Stimulated activated memory B cell treated with anti-CD40 and anti-IgM and Interleukin-4, amounts not matched to agents 10 μg/mL and 1 μg/mL and 100 μg/mL, for 72 hours (primary cell): ENCODE measurements at regions not wholly inside any gene's neighbourhood (a gene's known extent, or its start where the extent isn't known, plus 50 kb on each side); places are given as distances from the start of the nearest gene placed in this dataset.

ENCODE experiments used
- ATAC-seq: fragments of 150-1000 bp; cut with Tn5 transposase; 2 replicates; pipeline ENCODE4 v1.10.0; 2021
- H3K27ac Mint-ChIP-seq: one replicate; pipeline ENCODE4 v1.8.0; 2022; ENCODE audit warnings: mild to moderate bottlenecking, mixed read lengths
- H3K27me3 Mint-ChIP-seq: one replicate; pipeline ENCODE4 v1.8.0; 2022; ENCODE audit warnings: mixed read lengths
- H3K36me3 Mint-ChIP-seq: one replicate; pipeline ENCODE4 v1.8.0; 2022; ENCODE audit warnings: mixed read lengths
- H3K4me1 Mint-ChIP-seq: one replicate; pipeline ENCODE4 v1.8.0; 2022; ENCODE audit warnings: mixed read lengths
- H3K4me3 Mint-ChIP-seq: one replicate; pipeline ENCODE4 v1.8.0; 2022; ENCODE audit warnings: mild to moderate bottlenecking, moderate library complexity, mixed read lengths
- H3K9me3 Mint-ChIP-seq: one replicate; pipeline ENCODE4 v1.8.0; 2022; ENCODE audit warnings: mixed read lengths

DNA sequence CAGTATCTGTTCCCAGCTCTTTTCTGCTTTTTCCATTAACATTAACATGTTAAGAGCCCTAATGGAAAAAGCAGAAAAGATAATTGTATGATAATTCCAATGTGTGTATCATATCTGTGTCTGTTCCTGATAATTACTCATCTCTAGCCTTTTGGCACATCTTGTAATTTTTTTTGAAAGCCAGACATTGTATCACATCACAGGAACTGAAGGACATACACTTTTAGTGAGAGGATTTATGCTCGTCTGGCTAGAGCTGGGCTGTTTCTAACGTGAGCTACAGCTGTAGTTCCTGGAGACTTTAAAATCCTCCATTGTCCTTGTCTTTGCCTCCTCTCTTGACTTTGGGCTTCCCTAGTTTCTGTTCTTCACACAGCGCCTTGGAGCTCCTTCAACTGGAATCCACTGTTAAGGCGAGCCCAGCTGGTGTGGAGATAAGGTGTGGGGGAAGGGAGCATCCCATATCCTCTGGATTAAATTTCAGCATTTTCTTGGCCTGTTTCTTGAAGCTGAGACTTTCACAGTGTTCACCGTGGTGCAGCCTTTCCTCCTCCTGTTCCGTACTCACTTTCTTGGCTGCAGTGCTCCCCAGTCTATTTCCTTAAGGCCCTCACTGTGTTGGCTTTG lies 211.5 kb downstream of the GALR1 start:
- Mint-ChIP-seq H3K9me3 (no peaks in the 10 kb centered on the region), H3K27ac (no peak overlapping the region), H3K36me3 (no peaks in the 10 kb centered on the region), H3K4me3 (no peak overlapping the region), H3K4me1 (no peaks in the 10 kb centered on the region), H3K27me3 (peaks cover 20% of the 10 kb centered on the region)
- no peak for ATAC-seq

DNA sequence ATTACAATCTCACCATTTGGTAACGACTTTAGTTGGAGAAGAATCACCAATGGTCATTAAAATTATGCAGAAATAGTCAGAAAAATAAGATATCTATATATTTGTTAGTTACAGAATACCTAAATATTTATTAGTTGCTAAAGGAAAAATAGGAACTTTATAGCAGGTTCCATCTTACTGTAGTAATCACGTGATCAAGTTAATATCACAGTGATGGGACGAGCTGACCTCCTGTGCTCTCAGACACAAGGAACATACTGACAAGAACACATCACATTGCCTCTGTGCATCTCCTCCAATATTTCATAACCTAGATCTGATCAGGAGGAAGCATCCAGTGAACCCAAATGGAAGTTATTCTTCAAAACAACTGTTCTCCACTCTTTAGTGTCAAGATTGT lies 215.3 kb downstream of the GALR1 start:
- Mint-ChIP-seq H3K36me3 (no peaks in the 10 kb centered on the region), H3K9me3 (no peaks in the 10 kb centered on the region), H3K27ac (no peak overlapping the region), H3K27me3 (peaks cover 20% of the 10 kb centered on the region), H3K4me1 (no peaks in the 10 kb centered on the region), H3K4me3 (no peak overlapping the region)
- no peak for ATAC-seq

DNA sequence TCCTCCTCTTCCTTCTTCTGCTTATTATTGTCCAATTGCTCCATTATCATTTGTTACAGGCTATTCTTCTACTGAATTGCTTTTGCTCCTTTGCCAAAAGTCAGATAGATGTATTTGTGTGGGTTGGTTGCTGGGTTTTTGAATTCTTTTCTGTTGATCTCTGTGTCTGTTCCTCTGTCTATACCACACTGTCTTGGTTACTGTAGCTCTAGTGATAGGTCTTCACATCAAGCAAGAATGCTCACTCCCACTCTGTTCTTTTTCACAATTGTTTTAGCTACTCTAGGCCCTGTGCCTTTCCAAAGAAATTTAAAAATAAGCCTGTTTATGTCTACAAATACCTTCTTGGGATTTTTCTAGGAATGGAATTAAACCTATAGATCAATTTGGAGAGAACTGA lies 217.2 kb downstream of the GALR1 start:
- H3K4me3 Mint-ChIP-seq: no peak overlapping the region
- H3K27me3 Mint-ChIP-seq: peaks cover 31% of the 10 kb centered on the region
- H3K9me3 Mint-ChIP-seq: no peaks in the 10 kb centered on the region
- H3K36me3 Mint-ChIP-seq: no peaks in the 10 kb centered on the region
- ATAC-seq: no peak
- no peaks in the 10 kb centered on the region for H3K4me1 Mint-ChIP-seq
- H3K27ac Mint-ChIP-seq: no peak overlapping the region

DNA sequence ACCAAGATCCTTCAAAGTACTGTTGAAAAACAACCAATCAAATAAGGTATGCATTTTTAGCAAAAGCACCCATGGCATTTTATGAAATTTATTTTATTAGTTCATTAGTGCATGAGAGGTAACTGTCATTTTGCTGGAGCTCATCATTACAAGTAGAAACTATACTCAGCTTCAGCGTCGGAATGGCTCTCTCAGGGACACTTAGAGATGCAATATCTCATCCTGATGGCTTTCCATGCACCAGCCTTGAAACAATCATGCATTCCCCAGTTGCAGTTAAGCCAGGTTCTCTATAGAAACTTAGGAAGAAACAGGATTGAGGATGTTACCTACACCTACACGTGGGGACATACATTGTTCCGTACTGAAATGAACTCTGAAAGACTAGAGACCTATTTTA lies 219.5 kb downstream of the GALR1 start:
- Mint-ChIP-seq H3K36me3 (no peaks in the 10 kb centered on the region), H3K27ac (no peak overlapping the region), H3K4me3 (no peak overlapping the region), H3K4me1 (no peaks in the 10 kb centered on the region), H3K27me3 (peaks cover 17% of the 10 kb centered on the region), H3K9me3 (no peaks in the 10 kb centered on the region)
- ATAC-seq: no peak

DNA sequence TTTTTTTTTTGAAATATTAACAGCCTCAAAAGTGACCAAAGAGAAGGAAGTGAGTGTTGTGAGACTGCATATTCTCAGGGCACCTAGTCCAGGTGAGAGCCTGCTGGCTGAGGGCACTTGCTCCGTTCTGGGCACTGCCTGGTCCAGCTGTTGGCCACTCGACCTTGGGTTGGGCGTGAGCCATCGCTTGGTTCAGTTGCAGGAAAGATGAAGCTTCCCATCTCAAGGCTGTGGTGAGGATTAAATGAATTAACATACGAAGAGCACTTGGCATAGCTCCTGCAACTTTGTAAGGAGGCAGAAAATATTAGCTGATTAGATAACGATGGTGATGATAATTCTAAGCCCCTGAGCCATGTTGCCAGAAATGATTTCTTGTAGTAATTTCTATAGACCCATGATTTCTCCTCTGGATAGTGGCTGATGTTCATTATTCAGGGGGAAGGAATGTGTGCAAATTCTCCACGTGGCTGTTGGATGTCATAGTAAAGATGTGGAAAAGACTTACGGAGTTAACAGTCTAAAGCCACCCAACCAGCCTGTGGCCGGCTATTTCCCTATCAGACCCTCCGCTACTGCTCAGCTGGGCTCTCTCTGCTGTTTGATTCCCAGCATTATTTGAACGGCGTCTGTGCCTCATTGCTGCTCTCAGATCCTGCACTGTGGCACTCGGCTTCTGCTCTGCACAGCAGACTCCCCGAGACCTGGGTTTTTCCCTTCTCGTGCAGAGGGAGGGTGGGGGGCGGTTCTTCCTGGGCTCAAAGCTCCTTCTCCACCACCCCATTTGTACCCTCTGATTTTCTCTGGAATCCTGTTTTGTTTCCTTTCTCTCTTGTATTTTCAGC lies 221.1 kb downstream of the GALR1 start:
- Mint-ChIP-seq H3K9me3 (no peaks in the 10 kb centered on the region), H3K27me3 (peaks cover 20% of the 10 kb centered on the region), H3K4me3 (no peak overlapping the region), H3K4me1 (no peaks in the 10 kb centered on the region), H3K36me3 (no peaks in the 10 kb centered on the region), H3K27ac (no peak overlapping the region)
- ATAC-seq: no peak

DNA sequence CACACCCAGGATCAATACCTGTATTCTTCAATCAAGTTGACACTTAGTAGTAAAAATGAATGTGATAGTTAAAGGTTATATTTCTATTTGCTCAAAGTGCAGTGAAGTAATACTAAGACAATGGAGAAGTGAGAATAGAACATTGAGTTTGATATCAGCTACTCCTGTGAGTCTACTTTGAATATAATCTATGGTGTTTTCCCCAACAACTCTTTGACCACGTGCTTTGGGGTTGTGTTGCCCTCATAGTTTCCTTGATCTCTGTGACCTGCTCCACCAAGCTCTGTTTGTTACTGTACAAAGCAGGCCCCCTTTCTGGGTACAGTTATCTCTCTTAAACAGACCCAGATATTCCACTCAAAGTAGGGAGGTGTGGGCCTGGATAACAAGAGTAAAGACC lies 222.9 kb downstream of the GALR1 start:
- Mint-ChIP-seq H3K4me3 (no peak overlapping the region), H3K27me3 (peaks cover 20% of the 10 kb centered on the region), H3K4me1 (no peaks in the 10 kb centered on the region), H3K36me3 (no peaks in the 10 kb centered on the region), H3K27ac (no peak overlapping the region), H3K9me3 (no peaks in the 10 kb centered on the region)
- peak; percentile 55 for ATAC-seq

DNA sequence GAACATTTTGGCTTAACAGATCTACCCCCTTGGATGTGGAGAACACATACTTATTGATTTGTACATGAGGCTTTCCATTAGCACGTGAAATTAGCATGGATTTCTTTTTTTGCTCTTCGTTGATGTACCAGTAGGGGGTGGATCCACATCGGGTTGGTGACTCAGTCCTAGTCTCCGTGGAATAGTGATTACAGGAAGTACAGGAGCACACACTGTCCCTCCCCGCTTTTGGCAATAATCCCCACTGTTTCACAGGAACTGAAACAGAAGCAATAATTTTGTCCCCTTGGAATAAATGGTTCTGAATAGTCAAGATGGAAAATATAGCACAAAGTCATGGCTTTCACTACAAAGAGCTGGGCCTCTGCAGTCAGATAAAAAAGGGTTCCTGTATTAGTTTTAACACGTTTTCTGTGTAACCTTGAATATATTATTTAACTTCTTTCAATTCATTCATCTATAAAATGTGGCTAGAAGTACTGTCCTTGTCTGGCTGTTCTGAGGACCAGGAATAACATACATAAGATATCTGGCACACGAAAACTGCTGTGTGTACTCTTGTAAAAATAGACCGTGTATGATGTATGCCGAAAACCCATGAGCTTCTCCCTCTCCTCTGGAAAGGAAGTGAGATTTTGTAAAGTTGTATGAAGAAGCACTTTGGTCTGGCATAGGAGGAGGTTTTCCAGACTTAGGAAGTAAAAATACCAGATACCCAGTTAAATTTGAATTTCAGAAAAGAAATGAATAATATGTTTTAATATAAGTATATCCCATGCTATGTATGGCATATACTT lies 229.2 kb downstream of the GALR1 start:
- no peak for ATAC-seq
- no peak overlapping the region for H3K4me3 Mint-ChIP-seq
- H3K27ac Mint-ChIP-seq: no peak overlapping the region
- H3K9me3 Mint-ChIP-seq: no peaks in the 10 kb centered on the region
- no peaks in the 10 kb centered on the region for H3K36me3 Mint-ChIP-seq
- H3K4me1 Mint-ChIP-seq: no peaks in the 10 kb centered on the region
- H3K27me3 Mint-ChIP-seq: peaks cover 23% of the 10 kb centered on the region

DNA sequence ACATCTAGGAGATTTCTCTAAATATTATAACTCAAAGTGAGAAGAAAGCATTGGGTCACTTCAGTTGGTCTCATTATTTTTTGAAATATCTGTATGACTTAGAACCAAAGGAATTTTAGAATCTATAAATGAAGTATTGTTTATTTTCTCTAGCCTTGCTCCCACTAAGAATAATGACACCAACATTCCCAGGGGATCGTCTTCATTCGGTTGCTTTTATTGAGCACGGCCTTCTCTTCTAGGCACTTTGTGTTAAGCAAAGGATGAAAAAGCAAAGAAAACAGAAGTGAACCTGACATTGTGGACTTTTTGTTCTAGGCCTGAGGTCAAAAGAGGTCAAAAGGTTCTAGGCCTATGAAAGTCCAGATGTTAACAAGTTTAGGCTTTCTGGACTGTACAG lies 231.9 kb downstream of the GALR1 start:
- H3K4me3 Mint-ChIP-seq: no peak overlapping the region

DNA sequence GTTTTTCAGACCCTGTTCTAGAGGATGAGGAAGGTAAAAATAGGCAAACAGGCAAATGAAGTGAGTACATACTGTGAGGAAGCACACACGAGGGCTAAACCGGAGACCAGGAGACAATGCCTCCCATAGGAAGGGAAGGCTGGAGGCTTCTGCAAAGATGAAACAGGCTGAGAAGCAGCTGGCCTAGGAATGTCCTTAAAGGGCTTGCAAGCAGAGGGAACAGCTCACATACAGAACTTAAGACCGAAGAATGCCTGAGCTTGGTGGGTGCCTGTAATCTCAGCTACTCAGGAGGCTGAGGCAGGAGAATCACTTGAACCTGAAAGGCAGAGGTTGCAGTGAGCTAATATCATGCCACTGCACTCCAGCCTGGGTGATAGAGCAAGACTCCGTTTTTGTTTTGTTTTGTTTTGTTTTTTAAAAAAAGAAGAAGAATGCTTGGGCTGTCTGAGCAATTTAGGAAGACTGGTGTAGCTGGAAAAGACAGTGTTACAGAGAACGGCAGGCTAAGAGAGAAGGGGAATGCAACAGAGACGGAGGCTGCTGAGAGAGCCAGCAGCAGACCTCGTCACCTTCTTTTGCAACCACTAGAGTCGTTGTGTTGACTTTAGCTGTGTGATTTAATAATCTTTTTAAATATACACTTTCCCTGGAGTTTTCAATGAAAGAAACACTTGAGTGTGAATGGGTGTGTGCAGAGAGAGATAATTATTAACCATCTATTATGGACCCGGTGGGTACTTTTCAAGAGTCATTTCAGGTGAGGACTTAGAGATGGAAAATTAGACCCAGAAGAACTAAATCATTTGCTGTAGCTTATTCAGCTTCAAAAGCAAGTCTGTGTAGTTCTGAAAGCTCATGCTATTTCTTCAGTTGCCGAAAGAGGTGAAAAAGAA lies 232.8 kb downstream of the GALR1 start:
- Mint-ChIP-seq H3K4me3 (no peak overlapping the region), H3K36me3 (no peaks in the 10 kb centered on the region), H3K27me3 (peaks cover 29% of the 10 kb centered on the region), H3K4me1 (peaks cover under 1% of the 10 kb centered on the region), H3K27ac (no peak overlapping the region), H3K9me3 (peaks cover 3% of the 10 kb centered on the region)
- no peak for ATAC-seq

More for the DNA sequence above, 231.9 kb downstream of the GALR1 start:
- H3K4me1 Mint-ChIP-seq: no peaks in the 10 kb centered on the region
- ATAC-seq: no peak
- H3K36me3 Mint-ChIP-seq: no peaks in the 10 kb centered on the region
- H3K27ac Mint-ChIP-seq: no peak overlapping the region
- H3K9me3 Mint-ChIP-seq: peaks cover 3% of the 10 kb centered on the region
- peaks cover 29% of the 10 kb centered on the region for H3K27me3 Mint-ChIP-seq

DNA sequence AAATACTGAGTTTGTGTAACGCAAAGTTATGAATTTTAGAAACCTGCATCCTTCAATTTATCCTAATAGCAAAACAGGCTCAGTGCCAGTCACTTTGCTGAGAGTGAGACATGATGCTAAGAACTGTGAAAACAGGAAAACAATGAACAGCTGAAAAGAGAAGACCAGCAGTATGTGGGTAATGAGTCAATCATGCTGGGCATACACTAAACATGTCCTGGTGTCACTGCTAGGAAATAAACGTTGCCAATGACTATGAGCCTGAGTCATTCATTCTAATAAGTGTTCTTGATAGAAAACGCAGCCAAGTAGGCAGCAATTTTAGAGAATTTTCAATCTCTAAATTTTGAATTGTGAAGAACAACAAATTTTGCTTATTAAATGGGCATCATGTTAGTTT lies 237.3 kb downstream of the GALR1 start:
- Mint-ChIP-seq H3K4me3 (no peak overlapping the region), H3K27ac (no peak overlapping the region), H3K27me3 (peaks cover 36% of the 10 kb centered on the region), H3K36me3 (no peaks in the 10 kb centered on the region), H3K4me1 (peaks cover 7% of the 10 kb centered on the region), H3K9me3 (peaks cover 8% of the 10 kb centered on the region)
- no peak for ATAC-seq

DNA sequence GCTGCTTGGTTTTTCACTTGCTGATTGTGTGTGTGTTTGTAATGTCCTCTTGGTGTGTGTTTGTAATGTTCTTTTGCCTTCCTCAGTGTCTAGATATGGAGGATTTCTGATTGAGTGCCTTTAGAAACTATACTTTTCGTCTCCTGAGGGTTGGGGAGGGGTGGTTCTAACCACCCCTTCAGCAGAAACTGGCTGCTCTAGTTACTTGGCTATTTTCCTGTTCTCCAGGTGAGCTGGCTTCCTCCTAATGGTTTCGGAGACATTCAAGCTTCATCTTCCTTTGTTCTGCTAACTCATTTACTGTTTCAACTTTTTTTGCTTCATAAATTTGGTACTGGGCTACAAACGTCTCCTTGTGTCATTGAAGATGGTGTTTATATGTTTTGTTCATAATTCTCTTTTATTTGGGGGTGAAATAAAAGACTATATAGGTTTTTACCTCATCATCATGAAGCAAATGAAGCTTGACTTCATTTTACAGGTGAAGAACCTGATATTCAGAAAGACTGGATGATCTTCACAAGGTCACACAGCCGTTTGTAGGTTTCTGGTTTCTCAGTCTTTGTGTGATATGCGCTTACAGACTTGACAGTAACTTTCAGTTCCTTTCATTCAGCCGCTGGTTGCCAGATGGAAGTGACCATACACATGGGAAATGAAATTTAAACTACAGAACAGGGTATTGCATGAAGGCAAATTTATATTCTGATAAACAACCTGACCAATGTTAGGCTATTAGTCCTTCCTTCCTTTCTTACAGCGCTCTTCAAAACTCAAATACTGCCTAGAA lies 238.5 kb downstream of the GALR1 start:
- Mint-ChIP-seq H3K36me3 (no peaks in the 10 kb centered on the region), H3K27ac (no peak overlapping the region), H3K9me3 (peaks cover 8% of the 10 kb centered on the region), H3K27me3 (peaks cover 40% of the 10 kb centered on the region), H3K4me1 (peaks cover 7% of the 10 kb centered on the region), H3K4me3 (no peak overlapping the region)
- ATAC-seq: no peak

DNA sequence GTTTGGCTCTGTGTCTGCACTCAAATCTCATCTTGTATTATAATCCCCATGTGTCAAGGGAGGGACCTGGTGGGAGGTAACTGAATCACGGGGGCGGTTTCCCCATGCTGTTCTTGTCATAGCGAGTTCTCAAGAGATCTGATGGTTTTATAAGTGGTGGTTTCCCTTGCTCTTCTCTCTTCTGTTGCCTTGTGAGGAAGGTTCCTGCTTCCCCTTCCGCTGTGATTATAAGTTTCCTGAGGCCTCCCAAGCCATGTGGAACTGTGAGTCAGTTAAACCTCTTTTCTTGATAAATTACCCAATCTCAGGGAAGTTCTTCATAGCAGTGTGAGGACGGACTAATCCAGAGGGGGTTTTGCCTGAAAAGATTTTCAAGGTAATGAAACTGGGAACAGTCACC lies 245.4 kb downstream of the GALR1 start:
- Mint-ChIP-seq H3K9me3 (peaks cover 7% of the 10 kb centered on the region), H3K36me3 (no peaks in the 10 kb centered on the region), H3K4me1 (no peaks in the 10 kb centered on the region), H3K27ac (no peak overlapping the region), H3K27me3 (peaks cover 23% of the 10 kb centered on the region), H3K4me3 (no peak overlapping the region)
- no peak for ATAC-seq

DNA sequence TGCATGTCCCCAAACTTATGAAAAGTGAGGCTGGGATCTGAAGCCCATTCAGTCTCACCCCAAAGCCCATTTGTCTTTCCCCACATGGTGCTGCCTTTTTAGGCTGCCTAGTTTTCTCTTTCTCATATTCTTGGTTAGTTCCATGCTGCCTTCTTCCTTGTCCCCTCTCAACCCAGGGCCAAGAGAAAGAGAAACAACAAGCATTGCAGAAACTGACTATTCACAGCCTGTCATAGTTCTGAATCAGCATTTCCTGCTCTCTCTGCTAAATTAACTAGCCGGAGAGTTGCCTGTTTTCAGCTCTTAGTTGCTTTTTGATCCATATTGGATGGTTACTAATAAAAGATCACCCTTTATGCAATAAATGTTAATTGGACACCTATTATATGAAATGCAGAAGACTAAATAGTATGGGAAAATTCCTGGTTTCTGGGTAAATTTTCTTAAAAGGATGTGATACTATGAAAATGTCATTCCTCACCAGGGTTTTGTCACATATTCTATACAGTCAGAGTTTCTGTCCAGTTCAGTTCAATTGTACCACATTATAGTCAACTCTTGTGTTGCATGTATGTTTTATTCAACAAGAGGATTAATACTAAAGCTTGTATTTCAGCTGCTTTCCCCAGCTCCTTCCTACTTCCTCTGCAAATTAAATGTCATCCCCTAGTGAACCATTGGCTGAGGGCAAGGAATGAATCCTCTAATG lies 246.5 kb downstream of the GALR1 start:
- no peaks in the 10 kb centered on the region for H3K36me3 Mint-ChIP-seq
- peaks cover 23% of the 10 kb centered on the region for H3K27me3 Mint-ChIP-seq
- H3K27ac Mint-ChIP-seq: no peak overlapping the region
- H3K4me1 Mint-ChIP-seq: no peaks in the 10 kb centered on the region
- H3K9me3 Mint-ChIP-seq: peaks cover 4% of the 10 kb centered on the region
- H3K4me3 Mint-ChIP-seq: no peak overlapping the region
- ATAC-seq: no peak

DNA sequence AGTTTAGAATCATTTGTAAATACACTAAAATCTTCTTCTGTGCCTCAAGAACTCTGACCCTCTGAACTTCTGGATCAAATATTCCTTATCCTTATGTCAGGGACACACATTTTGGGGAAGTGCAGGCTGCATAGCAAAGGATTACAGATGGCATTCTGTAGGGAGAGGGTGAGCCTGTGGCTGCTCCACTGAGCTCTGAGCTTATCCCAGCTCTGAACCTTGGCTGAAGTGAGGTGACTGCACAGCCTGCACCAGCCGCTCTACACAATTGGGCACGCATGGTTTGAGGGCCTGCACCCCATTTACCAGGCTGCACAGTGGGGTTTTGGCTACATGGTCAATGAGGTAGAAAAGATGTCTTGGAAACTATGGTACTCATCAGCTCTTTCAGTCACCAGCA lies 251.6 kb downstream of the GALR1 start:
- no peak for ATAC-seq
- Mint-ChIP-seq H3K27me3 (no peaks in the 10 kb centered on the region), H3K9me3 (peaks cover 4% of the 10 kb centered on the region), H3K4me1 (no peaks in the 10 kb centered on the region), H3K4me3 (no peak overlapping the region), H3K27ac (no peak overlapping the region), H3K36me3 (no peaks in the 10 kb centered on the region)
